ENCODE measurements at regions not wholly inside any gene's neighbourhood (a gene's known extent, or its start where the extent isn't known, plus 50 kb on each side); places are given as distances from the start of the nearest gene placed in this dataset.

GRCh38 chr6:21321531-21321930 lies 272.0 kb upstream of the SOX4 start:
- Histone ChIP-seq H3K4me3 (replicated peaks in 1 of 4; ENCODE audit: control extremely low read depth in 1 of 4, insufficient read depth in 1 of 4, low read depth in 3 of 4, low read length in 4 of 4) (no peak overlapping the region), H3K4me2 (ENCODE audit: extremely low read depth, insufficient read depth, low read length) (no peak overlapping the region), H2AFZ (ENCODE audit: low read length) (no peak overlapping the region), H3K27ac (ENCODE audit: insufficient read depth, low read length) (no peak overlapping the region), H3K9ac (ENCODE audit: insufficient read depth, low read length) (no peak overlapping the region), H4K20me1 (ENCODE audit: control insufficient read depth, extremely low read depth, insufficient read depth, low read length) (no peaks in the 10 kb centered on the region), H3K27me3 (ENCODE audit: control insufficient read depth, insufficient read depth, low read length) (no peaks in the 10 kb centered on the region), H3K79me2 (ENCODE audit: control insufficient read depth, insufficient read depth, low read length) (no peaks in the 10 kb centered on the region), H3K4me1 (ENCODE audit: control insufficient read depth, extremely low read depth, insufficient read depth, low read length) (no peaks in the 10 kb centered on the region), H3K36me3 (ENCODE audit: control insufficient read depth, insufficient read depth, low read length) (no peaks in the 10 kb centered on the region), H3K9me3 (ENCODE audit: control insufficient read depth, insufficient read depth, low read depth, low read length) (no peaks in the 10 kb centered on the region)
- no peak for DNase-seq (ENCODE audit: low read depth in 2 of 2)
- TF ChIP-seq EZH2 (IDR thresholded peaks at IDR 0.05; ENCODE audit: low read length, missing control alignments) (no peak), CTCF (conservative IDR thresholded peaks at IDR 0.05 in 1 of 2, IDR thresholded peaks at IDR 0.05 in 1 of 2; ENCODE audit: low read depth in 1 of 2, low read length in 2 of 2) (no peak)

GRCh38 chr6:21323577-21323976 lies 270.0 kb upstream of the SOX4 start:
- Histone ChIP-seq H3K4me2 (ENCODE audit: extremely low read depth, insufficient read depth, low read length) (no peak overlapping the region), H3K27me3 (ENCODE audit: control insufficient read depth, insufficient read depth, low read length) (no peaks in the 10 kb centered on the region), H4K20me1 (ENCODE audit: control insufficient read depth, extremely low read depth, insufficient read depth, low read length) (no peaks in the 10 kb centered on the region), H3K9me3 (ENCODE audit: control insufficient read depth, insufficient read depth, low read depth, low read length) (no peaks in the 10 kb centered on the region), H2AFZ (ENCODE audit: low read length) (no peak overlapping the region), H3K27ac (ENCODE audit: insufficient read depth, low read length) (no peak overlapping the region), H3K4me3 (replicated peaks in 1 of 4; ENCODE audit: control extremely low read depth in 1 of 4, insufficient read depth in 1 of 4, low read depth in 3 of 4, low read length in 4 of 4) (no peak overlapping the region), H3K79me2 (ENCODE audit: control insufficient read depth, insufficient read depth, low read length) (no peaks in the 10 kb centered on the region), H3K36me3 (ENCODE audit: control insufficient read depth, insufficient read depth, low read length) (no peaks in the 10 kb centered on the region), H3K9ac (ENCODE audit: insufficient read depth, low read length) (no peak overlapping the region), H3K4me1 (ENCODE audit: control insufficient read depth, extremely low read depth, insufficient read depth, low read length) (no peaks in the 10 kb centered on the region)
- no peak for DNase-seq (ENCODE audit: low read depth in 2 of 2)
- TF ChIP-seq CTCF (conservative IDR thresholded peaks at IDR 0.05 in 1 of 2, IDR thresholded peaks at IDR 0.05 in 1 of 2; ENCODE audit: low read depth in 1 of 2, low read length in 2 of 2), result no peak
- no peak for TF ChIP-seq EZH2 (IDR thresholded peaks at IDR 0.05; ENCODE audit: low read length, missing control alignments)

- no peaks in the 10 kb centered on the region for H3K4me1 ChIP-seq (ENCODE audit: control insufficient read depth, extremely low read depth, insufficient read depth, low read length)
Measured at GRCh38 chr6:21325201-21325856, 268.2 kb upstream of the SOX4 start.

More at GRCh38 chr6:21325201-21325856, 268.2 kb upstream of the SOX4 start:
- H3K4me2 ChIP-seq (ENCODE audit: extremely low read depth, insufficient read depth, low read length), result no peak overlapping the region
- no peak for TF ChIP-seq EZH2 (IDR thresholded peaks at IDR 0.05; ENCODE audit: low read length, missing control alignments)
- no peak for TF ChIP-seq CTCF (conservative IDR thresholded peaks at IDR 0.05 in 1 of 2, IDR thresholded peaks at IDR 0.05 in 1 of 2; ENCODE audit: low read depth in 1 of 2, low read length in 2 of 2)
- no peaks in the 10 kb centered on the region for H3K27me3 ChIP-seq (ENCODE audit: control insufficient read depth, insufficient read depth, low read length)
- no peaks in the 10 kb centered on the region for H3K79me2 ChIP-seq (ENCODE audit: control insufficient read depth, insufficient read depth, low read length)
- H4K20me1 ChIP-seq (ENCODE audit: control insufficient read depth, extremely low read depth, insufficient read depth, low read length), result no peaks in the 10 kb centered on the region
- H3K4me3 ChIP-seq (replicated peaks in 1 of 4; ENCODE audit: control extremely low read depth in 1 of 4, insufficient read depth in 1 of 4, low read depth in 3 of 4, low read length in 4 of 4), result no peak overlapping the region
- H2AFZ ChIP-seq (ENCODE audit: low read length), result no peak overlapping the region
- H3K9me3 ChIP-seq (ENCODE audit: control insufficient read depth, insufficient read depth, low read depth, low read length), result no peaks in the 10 kb centered on the region
- no peak overlapping the region for H3K27ac ChIP-seq (ENCODE audit: insufficient read depth, low read length)
- no peak overlapping the region for H3K9ac ChIP-seq (ENCODE audit: insufficient read depth, low read length)
- no peak for DNase-seq (ENCODE audit: low read depth in 2 of 2)
- H3K36me3 ChIP-seq (ENCODE audit: control insufficient read depth, insufficient read depth, low read length), result no peaks in the 10 kb centered on the region

Data from fibroblast of lung (primary cell).